22Rv1 (cell line): ENCODE measurements at regions not wholly inside any gene's neighbourhood (a gene's known extent, or its start where the extent isn't known, plus 50 kb on each side); places are given as distances from the start of the nearest gene placed in this dataset.

ENCODE experiments used
- ZFX ChIP-seq: fragments of 450-650 bp; IDR thresholded peaks from 2 replicates; pipeline ENCODE4 v1.6.1; 2017; ENCODE audit warnings: antibody characterized with exemption, borderline replicate concordance
- TF ChIP-seq, protein P1 (sequence below): fragments of 450-650 bp; IDR thresholded peaks from 2 replicates; pipeline ENCODE4 v1.5.1; 2017; ENCODE audit warnings: mild to moderate bottlenecking

DNA sequence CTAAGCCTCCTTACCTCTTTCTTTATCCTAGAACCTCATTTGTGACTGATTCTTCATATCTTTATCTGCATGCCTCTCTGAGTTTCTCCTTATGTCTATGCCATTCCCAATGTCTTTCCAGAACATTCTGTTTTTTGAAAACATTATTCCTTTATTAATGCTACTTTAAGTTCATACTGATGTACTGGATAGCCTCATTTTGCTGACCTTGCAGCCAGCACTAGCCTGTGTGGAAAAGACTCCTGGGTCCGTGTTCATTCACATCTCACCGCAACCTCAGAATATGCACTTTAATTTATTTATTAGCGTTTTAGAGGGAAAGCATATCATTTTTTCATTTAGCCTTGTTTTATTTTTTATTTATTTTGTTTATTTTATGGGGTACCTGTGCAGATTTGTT lies 208.1 kb upstream of the NPVF start:
- TF ChIP-seq, protein P1, sequence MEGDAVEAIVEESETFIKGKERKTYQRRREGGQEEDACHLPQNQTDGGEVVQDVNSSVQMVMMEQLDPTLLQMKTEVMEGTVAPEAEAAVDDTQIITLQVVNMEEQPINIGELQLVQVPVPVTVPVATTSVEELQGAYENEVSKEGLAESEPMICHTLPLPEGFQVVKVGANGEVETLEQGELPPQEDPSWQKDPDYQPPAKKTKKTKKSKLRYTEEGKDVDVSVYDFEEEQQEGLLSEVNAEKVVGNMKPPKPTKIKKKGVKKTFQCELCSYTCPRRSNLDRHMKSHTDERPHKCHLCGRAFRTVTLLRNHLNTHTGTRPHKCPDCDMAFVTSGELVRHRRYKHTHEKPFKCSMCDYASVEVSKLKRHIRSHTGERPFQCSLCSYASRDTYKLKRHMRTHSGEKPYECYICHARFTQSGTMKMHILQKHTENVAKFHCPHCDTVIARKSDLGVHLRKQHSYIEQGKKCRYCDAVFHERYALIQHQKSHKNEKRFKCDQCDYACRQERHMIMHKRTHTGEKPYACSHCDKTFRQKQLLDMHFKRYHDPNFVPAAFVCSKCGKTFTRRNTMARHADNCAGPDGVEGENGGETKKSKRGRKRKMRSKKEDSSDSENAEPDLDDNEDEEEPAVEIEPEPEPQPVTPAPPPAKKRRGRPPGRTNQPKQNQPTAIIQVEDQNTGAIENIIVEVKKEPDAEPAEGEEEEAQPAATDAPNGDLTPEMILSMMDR: no peak
- no peak for TF ChIP-seq ZFX
